ENCODE measurements at regions not wholly inside any gene's neighbourhood (a gene's known extent, or its start where the extent isn't known, plus 50 kb on each side); places are given as distances from the start of the nearest gene placed in this dataset.

GRCh38 chr4:66539745-66540144 is 869.5 kb upstream of the EPHA5 start:
- Histone ChIP-seq H3K4me1 (no peaks in the 10 kb centered on the region), H3K27ac (no peak overlapping the region), H3K36me3 (replicated peaks in 1 of 2; ENCODE audit: insufficient read depth in 1 of 2, low read depth in 2 of 2) (no peaks in the 10 kb centered on the region), H3K9me3 (no peaks in the 10 kb centered on the region), H3K27me3 (no peaks in the 10 kb centered on the region), H3K4me3 (no peak overlapping the region)
- intact Hi-C loops (cut with DNase I), result no loop called here
- TF ChIP-seq CTCF (IDR thresholded peaks at IDR 0.05), result no peak
- WGBS, 2 donors, result 7 to 11% methylated on average over 4 of the region's 4 CpGs
- DNase-seq, result no peak
- no peak for ATAC-seq

- ATAC-seq, result no peak
- no peaks in the 10 kb centered on the region for H3K9me3 ChIP-seq
- H3K27me3 ChIP-seq, result no peaks in the 10 kb centered on the region
- H3K4me1 ChIP-seq, result no peaks in the 10 kb centered on the region
- no peak overlapping the region for H3K4me3 ChIP-seq
- no peaks in the 10 kb centered on the region for H3K36me3 ChIP-seq (replicated peaks in 1 of 2; ENCODE audit: insufficient read depth in 1 of 2, low read depth in 2 of 2)
- no peak for DNase-seq
- WGBS, 2 donors, result 59 to 69% methylated on average over 3 of the region's 3 CpGs
- TF ChIP-seq CTCF (IDR thresholded peaks at IDR 0.05) (no peak), POLR2A (IDR thresholded peaks at IDR 0.05) (no peak)
- intact Hi-C loops (cut with DNase I), result no loop called here
- no peak overlapping the region for H3K27ac ChIP-seq
These were observed 854.5 kb upstream of the EPHA5 start for GRCh38 chr4:66524781-66525180.

DNA sequence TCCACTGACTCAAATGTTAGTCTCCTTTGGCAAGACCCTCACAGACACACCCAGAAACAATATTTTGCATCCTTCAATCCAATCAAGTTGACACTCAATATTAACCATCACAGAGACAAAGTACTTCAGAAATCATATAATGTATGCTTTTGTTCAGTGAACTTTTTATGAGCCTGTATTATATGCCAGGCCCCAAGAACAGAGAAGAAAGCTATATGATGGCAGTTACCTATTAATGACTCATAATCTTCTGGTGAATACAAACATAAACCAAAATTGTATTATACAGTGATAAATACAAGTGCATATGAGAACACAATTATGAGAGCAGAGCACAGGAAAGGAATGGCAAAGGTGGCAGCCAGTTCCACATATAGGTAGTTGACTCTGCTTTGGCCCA is 852.0 kb upstream of the EPHA5 start:
- no peak for DNase-seq
- H3K27me3 ChIP-seq, result no peaks in the 10 kb centered on the region
- H3K9me3 ChIP-seq, result no peaks in the 10 kb centered on the region
- no peaks in the 10 kb centered on the region for H3K36me3 ChIP-seq (replicated peaks in 1 of 2; ENCODE audit: insufficient read depth in 1 of 2, low read depth in 2 of 2)
- no peaks in the 10 kb centered on the region for H3K4me1 ChIP-seq
- no peak for ATAC-seq
- intact Hi-C loops (cut with DNase I), result no loop called here
- H3K4me3 ChIP-seq, result no peak overlapping the region
- no peak overlapping the region for H3K27ac ChIP-seq
- no peak for TF ChIP-seq POLR2A (IDR thresholded peaks at IDR 0.05)
- TF ChIP-seq CTCF (IDR thresholded peaks at IDR 0.05), result no peak

DNA sequence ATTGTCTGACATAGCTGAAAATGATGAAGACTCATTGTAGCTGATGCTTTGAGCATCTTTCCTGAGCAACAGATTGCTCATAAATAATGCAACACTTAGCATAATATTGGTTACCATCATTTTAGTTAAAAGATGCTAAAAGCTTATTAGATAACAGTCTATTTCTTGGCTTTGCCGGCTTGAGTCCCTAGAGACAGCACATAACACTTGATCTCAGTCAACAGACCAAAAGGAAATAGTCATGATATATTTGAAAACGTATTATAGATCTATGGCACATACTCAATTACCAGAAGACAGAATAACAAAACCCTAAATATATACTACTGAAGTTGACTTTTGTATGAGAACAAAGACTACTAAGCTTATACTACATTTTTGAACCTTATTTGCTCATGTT is 846.7 kb upstream of the EPHA5 start:
- DNase-seq (no peak), ATAC-seq (no peak)
- H3K4me3 ChIP-seq, result no peak overlapping the region
- H3K9me3 ChIP-seq, result no peaks in the 10 kb centered on the region
- 63 to 64% methylated on average over 2 of the region's 2 CpGs for WGBS, 2 donors
- no peaks in the 10 kb centered on the region for H3K4me1 ChIP-seq
- no peak overlapping the region for H3K27ac ChIP-seq
- intact Hi-C loops (cut with DNase I), result no loop called here
- TF ChIP-seq CTCF (IDR thresholded peaks at IDR 0.05) (no peak), POLR2A (IDR thresholded peaks at IDR 0.05) (no peak)
- no peaks in the 10 kb centered on the region for H3K36me3 ChIP-seq (replicated peaks in 1 of 2; ENCODE audit: insufficient read depth in 1 of 2, low read depth in 2 of 2)
- no peaks in the 10 kb centered on the region for H3K27me3 ChIP-seq

GRCh38 chr4:66506985-66507384 is 836.7 kb upstream of the EPHA5 start:
- Histone ChIP-seq H3K9me3 (no peaks in the 10 kb centered on the region), H3K4me3 (no peak overlapping the region), H3K4me1 (no peaks in the 10 kb centered on the region), H3K27me3 (no peaks in the 10 kb centered on the region), H3K36me3 (replicated peaks in 1 of 2; ENCODE audit: insufficient read depth in 1 of 2, low read depth in 2 of 2) (no peaks in the 10 kb centered on the region), H3K27ac (no peak overlapping the region)
- intact Hi-C loops (cut with DNase I), result no loop called here
- 74 to 77% methylated on average over 2 of the region's 2 CpGs for WGBS, 2 donors
- DNase-seq (no peak), ATAC-seq (no peak)
- TF ChIP-seq POLR2A (IDR thresholded peaks at IDR 0.05) (no peak), CTCF (IDR thresholded peaks at IDR 0.05) (no peak)
